ENCODE measurements at regions not wholly inside any gene's neighbourhood (a gene's known extent, or its start where the extent isn't known, plus 50 kb on each side); places are given as distances from the start of the nearest gene placed in this dataset.
"Not testable (repeated sequence)": the region's sequence is repeated elsewhere in the genome, so short reads cannot be mapped to it uniquely, and the experiment has no call there.

GRCh38 chr3:94331831-94332230 lies 269.0 kb downstream of the NSUN3 start:
- no peak for DNase-seq (ENCODE audit: low read depth, low spot score)

GRCh38 chr3:94336046-94336753 lies 273.3 kb downstream of the NSUN3 start:
- peak; percentile 77 for DNase-seq (ENCODE audit: low read depth, low spot score)

- no peak for DNase-seq (ENCODE audit: low read depth, low spot score)
Measured at GRCh38 chr3:94345101-94345500, 282.2 kb downstream of the NSUN3 start.

GRCh38 chr3:94349310-94349878 lies 286.5 kb downstream of the NSUN3 start:
- peak; percentile 81 for DNase-seq (ENCODE audit: low read depth, low spot score)

GRCh38 chr3:94356581-94356980 lies 293.7 kb downstream of the NSUN3 start:
- DNase-seq (ENCODE audit: low read depth, low spot score): no peak

GRCh38 chr3:94359996-94360395 lies 297.1 kb downstream of the NSUN3 start:
- no peak for DNase-seq (ENCODE audit: low read depth, low spot score)

- no peak for DNase-seq (ENCODE audit: low read depth, low spot score)
Measured at GRCh38 chr3:94360987-94361386, 298.1 kb downstream of the NSUN3 start.

GRCh38 chr3:94362393-94362792 lies 299.5 kb downstream of the NSUN3 start:
- DNase-seq (ENCODE audit: low read depth, low spot score): no peak

- DNase-seq (ENCODE audit: low read depth, low spot score): no peak
Measured at GRCh38 chr3:94365006-94365405, 302.1 kb downstream of the NSUN3 start.

- DNase-seq (ENCODE audit: low read depth, low spot score): no peak
Measured at GRCh38 chr3:94372026-94372425, 309.2 kb downstream of the NSUN3 start.

- DNase-seq (ENCODE audit: low read depth, low spot score): no peak
Measured at GRCh38 chr3:94373456-94373855, 310.6 kb downstream of the NSUN3 start.

- peak; percentile 35 for DNase-seq (ENCODE audit: low read depth, low spot score)
Measured at GRCh38 chr3:94374439-94375161, 311.7 kb downstream of the NSUN3 start.

GRCh38 chr3:94377123-94377696 lies 314.3 kb downstream of the NSUN3 start:
- DNase-seq (ENCODE audit: low read depth, low spot score): not testable (repeated sequence)

GRCh38 chr3:94377863-94378262 lies 315.0 kb downstream of the NSUN3 start:
- DNase-seq (ENCODE audit: low read depth, low spot score): not testable (repeated sequence)

- DNase-seq (ENCODE audit: low read depth, low spot score): no peak
Measured at GRCh38 chr3:94378322-94378721, 315.5 kb downstream of the NSUN3 start.

- no peak for DNase-seq (ENCODE audit: low read depth, low spot score)
Measured at GRCh38 chr3:94379264-94379663, 316.4 kb downstream of the NSUN3 start.

GRCh38 chr3:94394885-94395284 lies 332.0 kb downstream of the NSUN3 start:
- DNase-seq (ENCODE audit: low read depth, low spot score): no peak

- no peak for DNase-seq (ENCODE audit: low read depth, low spot score)
Measured at GRCh38 chr3:94395851-94396250, 333.0 kb downstream of the NSUN3 start.

- DNase-seq (ENCODE audit: low read depth, low spot score): no peak
Measured at GRCh38 chr3:94398036-94398435, 335.2 kb downstream of the NSUN3 start.

GRCh38 chr3:94401466-94401865 lies 338.6 kb downstream of the NSUN3 start:
- DNase-seq (ENCODE audit: low read depth, low spot score): no peak

- no peak for DNase-seq (ENCODE audit: low read depth, low spot score)
Measured at GRCh38 chr3:94402126-94402525, 339.3 kb downstream of the NSUN3 start.

GRCh38 chr3:94405258-94406035 lies 342.6 kb downstream of the NSUN3 start:
- DNase-seq (ENCODE audit: low read depth, low spot score): no peak

Data from ELF-1 (cell line).